NK-92 treated with Interleukin-12 subunit alpha and Interleukin-12 subunit beta, amount 100 ng/mL, for 24 hours (cell line): ENCODE measurements at regions not wholly inside any gene's neighbourhood (a gene's known extent, or its start where the extent isn't known, plus 50 kb on each side); places are given as distances from the start of the nearest gene placed in this dataset.

Experiments used
- DNase-seq: peaks from one replicate; lab custom pipeline; 2025; lab: John Stamatoyannopoulos, UW

GRCh38 chr16:51723036-51723724, 572.1 kb upstream of the SALL1 start:
- DNase-seq: no peak

- no peak for DNase-seq
Measured at GRCh38 chr16:51722467-51722866, 571.4 kb upstream of the SALL1 start.

DNA sequence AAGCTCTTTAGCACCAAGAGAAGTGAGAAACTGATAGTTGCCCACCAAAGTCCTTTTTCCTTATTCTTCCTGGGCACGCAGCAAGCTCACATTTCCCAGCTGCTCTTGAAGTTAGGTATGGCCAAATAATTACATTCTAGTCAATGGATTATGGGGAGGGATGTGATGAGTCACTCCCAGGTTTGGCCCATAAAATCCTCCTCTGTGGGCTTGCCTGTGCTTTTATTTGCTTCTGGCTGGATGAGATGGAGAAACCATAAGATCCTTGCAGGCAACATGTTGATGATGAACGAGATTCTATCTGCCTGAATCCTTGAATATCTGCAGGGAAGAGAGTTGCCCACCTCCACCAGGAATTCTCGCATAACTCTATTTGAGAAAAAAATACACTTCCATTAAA, 568.3 kb upstream of the SALL1 start:
- DNase-seq: no peak

- DNase-seq: no peak
Measured at GRCh38 chr16:51716195-51716594, 565.1 kb upstream of the SALL1 start.

GRCh38 chr16:51713502-51713901, 562.4 kb upstream of the SALL1 start:
- no peak for DNase-seq

DNA sequence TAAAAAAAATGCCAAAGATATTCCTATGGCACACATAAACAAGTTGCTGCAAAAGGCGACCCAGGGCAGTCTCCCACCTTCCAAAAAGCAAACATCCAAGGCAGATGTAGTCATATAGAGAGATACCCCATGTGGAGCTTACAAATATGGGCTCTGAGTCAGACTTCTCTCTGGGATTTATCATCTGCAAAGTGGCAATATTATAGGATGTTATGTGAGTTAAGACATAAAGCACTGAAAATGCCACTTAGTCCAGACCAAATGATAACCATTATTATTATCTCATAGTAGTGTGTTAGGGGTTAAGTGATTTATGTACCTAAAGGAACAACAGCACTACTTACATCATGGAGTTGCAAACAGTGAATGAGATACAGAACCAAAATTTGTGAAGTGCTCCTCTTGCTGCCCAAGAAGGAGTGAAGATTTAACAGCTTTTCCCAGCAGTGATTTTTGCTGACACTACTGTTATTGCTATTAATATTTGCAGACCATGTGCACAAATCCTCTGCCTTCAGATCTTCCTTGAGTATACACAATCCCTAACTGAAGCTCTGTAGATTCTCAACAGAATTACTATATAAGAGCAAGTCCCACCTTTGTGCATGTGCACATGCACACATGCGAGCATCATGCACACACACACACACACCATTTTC, 560.0 kb upstream of the SALL1 start:
- no peak for DNase-seq

- DNase-seq: peak; percentile 35
Measured at GRCh38 chr16:51710186-51710585, 559.1 kb upstream of the SALL1 start.

DNA sequence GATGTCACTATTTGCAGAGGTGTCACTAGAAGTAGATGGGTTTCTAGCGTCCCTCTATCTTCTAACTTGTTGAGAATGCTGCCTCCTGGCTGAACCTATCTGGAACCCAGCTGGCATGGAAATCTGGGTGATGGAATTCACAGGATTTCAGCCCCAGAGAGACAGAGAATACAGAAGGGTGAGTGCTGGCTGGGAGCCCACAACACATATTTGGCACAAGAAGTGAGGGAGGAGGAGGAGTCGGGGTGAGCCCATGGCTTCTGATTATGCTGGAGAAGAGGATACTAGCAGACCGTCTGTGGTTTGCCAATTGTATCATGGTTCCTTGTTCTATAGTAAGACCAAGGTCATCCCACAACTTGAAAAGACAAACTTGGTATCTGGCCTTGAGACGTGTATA, 557.8 kb upstream of the SALL1 start:
- no peak for DNase-seq

- DNase-seq: no peak
Measured at GRCh38 chr16:51707666-51708065, 556.6 kb upstream of the SALL1 start.

DNA sequence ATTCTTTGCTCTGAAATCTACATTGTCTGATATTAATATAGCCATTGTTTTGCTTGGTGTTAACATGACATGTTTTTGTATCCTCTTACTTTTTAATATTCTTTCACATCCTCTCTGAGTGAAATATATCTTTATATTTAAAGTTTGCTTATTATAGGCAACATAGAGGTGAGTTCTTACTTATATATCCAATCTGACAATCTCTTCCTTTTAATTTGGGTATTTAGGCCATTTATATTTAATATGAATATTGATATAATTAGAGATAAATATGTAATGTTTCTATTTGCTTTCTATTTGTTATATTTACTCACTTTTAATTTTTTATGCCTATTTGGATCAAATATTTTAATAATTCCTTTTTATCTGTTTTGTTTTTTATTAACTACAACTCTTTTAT, 554.1 kb upstream of the SALL1 start:
- no peak for DNase-seq

GRCh38 chr16:51701025-51701424, 550.0 kb upstream of the SALL1 start:
- DNase-seq: no peak

- no peak for DNase-seq
Measured at GRCh38 chr16:51699686-51700396, 548.8 kb upstream of the SALL1 start.

- no peak for DNase-seq
Measured at GRCh38 chr16:51698647-51699046, 547.6 kb upstream of the SALL1 start.

GRCh38 chr16:51697454-51697853, 546.4 kb upstream of the SALL1 start:
- no peak for DNase-seq

GRCh38 chr16:51696376-51696775, 545.3 kb upstream of the SALL1 start:
- DNase-seq: no peak

- DNase-seq: no peak
Measured at GRCh38 chr16:51691109-51691508, 540.0 kb upstream of the SALL1 start.

GRCh38 chr16:51685498-51685897, 534.4 kb upstream of the SALL1 start:
- no peak for DNase-seq

- no peak for DNase-seq
Measured at GRCh38 chr16:51683882-51684281, 532.8 kb upstream of the SALL1 start.

- no peak for DNase-seq
Measured at GRCh38 chr16:51682905-51683304, 531.8 kb upstream of the SALL1 start.

DNA sequence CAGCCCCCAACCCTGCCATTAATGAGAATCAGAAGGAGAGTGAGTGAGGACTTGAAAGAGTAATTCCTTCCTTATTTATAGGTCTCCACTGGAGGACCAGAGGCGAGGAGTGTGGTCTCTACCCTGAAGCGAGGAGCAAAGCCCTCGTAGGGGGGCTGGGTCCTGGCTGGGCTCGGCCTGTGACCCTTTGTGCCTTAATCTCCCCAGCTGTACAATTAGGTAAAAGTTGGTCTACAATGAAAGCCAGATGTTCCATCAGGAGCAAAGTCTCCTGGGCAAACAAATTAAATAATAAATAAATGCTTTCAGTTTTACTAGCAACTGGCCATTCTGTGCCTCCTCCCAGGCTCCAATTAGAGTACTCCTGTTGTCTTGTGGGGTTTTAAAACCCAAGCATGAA, 523.5 kb upstream of the SALL1 start:
- DNase-seq: no peak

GRCh38 chr16:51670527-51670926, 519.5 kb upstream of the SALL1 start:
- no peak for DNase-seq

GRCh38 chr16:51666821-51667220, 515.8 kb upstream of the SALL1 start:
- DNase-seq: no peak

GRCh38 chr16:51666074-51666473, 515.0 kb upstream of the SALL1 start:
- no peak for DNase-seq
